Mucosa of descending colon (tissue), 3 donors: ENCODE measurements at regions not wholly inside any gene's neighbourhood (a gene's known extent, or its start where the extent isn't known, plus 50 kb on each side); places are given as distances from the start of the nearest gene placed in this dataset.
"Not testable (repeated sequence)": the region's sequence is repeated elsewhere in the genome, so short reads cannot be mapped to it uniquely, and the experiment has no call there.

ENCODE experiments used
- ATAC-seq: fragments of 200-7000 bp; cut with Tn5 transposase; one replicate; pipeline ENCODE4 v1.9.1; 2020; ENCODE audit warnings: mild to moderate bottlenecking, moderate library complexity
- DNase-seq, 3 donors: peaks; one replicate each; pipeline ENCODE4 v3.0.0-alpha.2; 2020
- H3K36me3 ChIP-seq: fragments of 200-600 bp; one replicate; pipeline ENCODE4 v1.8.0; 2021; ENCODE audit warnings: low read depth, mild to moderate bottlenecking
- H3K4me1 ChIP-seq: fragments of 200-600 bp; one replicate; pipeline ENCODE4 v1.8.0; 2021; ENCODE audit warnings: low read depth, mild to moderate bottlenecking
- H3K4me3 ChIP-seq: fragments of 200-600 bp; one replicate; pipeline ENCODE4 v1.8.0; 2021; ENCODE audit warnings: mild to moderate bottlenecking
- H3K9me3 ChIP-seq: fragments of 200-600 bp; one replicate; pipeline ENCODE4 v1.8.0; 2021; ENCODE audit warnings: mild to moderate bottlenecking
- CTCF ChIP-seq: fragments of 200-600 bp; IDR thresholded peaks from one replicate; pipeline ENCODE4 v1.8.0; 2022; ENCODE audit warnings: antibody characterized with exemption, mild to moderate bottlenecking
- intact Hi-C, 2 donors: fragments of 100-400 bp; cut with DNase I in 1 of 2; cut with micrococcal nuclease in 1 of 2; formaldehyde crosslinking; loops; one replicate each; pipeline versions ENCODE4 v1.11.0 to v1.11.1; 2022; cut with DNase I, micrococcal nuclease
- donor health status: DM: no; HTN: no; CAD: no; lungs with moderate emphysema.
- donor health status: DM: no; HTN: no; CAD: no.
- donor health status: DM: no; HTN: yes; CAD: no.

- Histone ChIP-seq H3K4me3 (no peak overlapping the region), H3K4me1 (no peaks in the 10 kb centered on the region), H3K9me3 (no peaks in the 10 kb centered on the region), H3K36me3 (no peaks in the 10 kb centered on the region)
- intact Hi-C loops: no loop called here
- no peak for TF ChIP-seq CTCF
- DNase-seq (no peak), ATAC-seq (no peak)
Measured at GRCh38 chr9:107836300-107836699, 346.7 kb upstream of the KLF4 start.

GRCh38 chr9:107833295-107833694, 343.7 kb upstream of the KLF4 start:
- DNase-seq: no peak
- intact Hi-C loops: no loop called here
- TF ChIP-seq CTCF: no peak
- H3K9me3 ChIP-seq: no peaks in the 10 kb centered on the region
- H3K36me3 ChIP-seq: no peaks in the 10 kb centered on the region
- ATAC-seq: no peak
- no peak overlapping the region for H3K4me3 ChIP-seq
- no peaks in the 10 kb centered on the region for H3K4me1 ChIP-seq

- intact Hi-C loops: no loop called here
- no peak for TF ChIP-seq CTCF
- DNase-seq: no peak
- ATAC-seq: no peak
- H3K4me3 ChIP-seq: no peak overlapping the region
- H3K4me1 ChIP-seq: no peaks in the 10 kb centered on the region
- no peaks in the 10 kb centered on the region for H3K36me3 ChIP-seq
- H3K9me3 ChIP-seq: no peaks in the 10 kb centered on the region
Measured at GRCh38 chr9:107832871-107833270, 343.3 kb upstream of the KLF4 start.

- Histone ChIP-seq H3K9me3 (no peaks in the 10 kb centered on the region), H3K4me3 (no peak overlapping the region), H3K36me3 (no peaks in the 10 kb centered on the region), H3K4me1 (no peaks in the 10 kb centered on the region)
- TF ChIP-seq CTCF: no peak
- no peak for ATAC-seq
- intact Hi-C loops: no loop called here
- DNase-seq: no peak
Measured at GRCh38 chr9:107830479-107830878, 340.9 kb upstream of the KLF4 start.

GRCh38 chr9:107827884-107828283, 338.3 kb upstream of the KLF4 start:
- no peak for TF ChIP-seq CTCF
- H3K4me3 ChIP-seq: no peak overlapping the region
- intact Hi-C loops: no loop called here
- no peaks in the 10 kb centered on the region for H3K36me3 ChIP-seq
- H3K4me1 ChIP-seq: no peaks in the 10 kb centered on the region
- no peak for DNase-seq
- ATAC-seq: peak; percentile 52
- H3K9me3 ChIP-seq: no peaks in the 10 kb centered on the region

GRCh38 chr9:107827304-107827703, 337.7 kb upstream of the KLF4 start:
- no peak overlapping the region for H3K4me3 ChIP-seq
- no peaks in the 10 kb centered on the region for H3K36me3 ChIP-seq
- H3K4me1 ChIP-seq: no peaks in the 10 kb centered on the region
- ATAC-seq (peak; percentile 77), DNase-seq (no peak)
- no peaks in the 10 kb centered on the region for H3K9me3 ChIP-seq
- no peak for TF ChIP-seq CTCF
- intact Hi-C loops: no loop called here

- intact Hi-C loops, H3K9me3 ChIP-seq, H3K4me1 ChIP-seq, H3K36me3 ChIP-seq, H3K4me3 ChIP-seq, ATAC-seq, DNase-seq: not testable (repeated sequence)
Measured at GRCh38 chr9:107826688-107826983, 337.1 kb upstream of the KLF4 start.
